Neural crest cell (in vitro differentiated cells): ENCODE measurements at regions not wholly inside any gene's neighbourhood (a gene's known extent, or its start where the extent isn't known, plus 50 kb on each side); places are given as distances from the start of the nearest gene placed in this dataset.

Experiments used
- DNase-seq: peaks from one replicate; pipeline ENCODE4 v3.0.0; 2021; ENCODE audit warnings: low read depth, mixed read lengths, low spot score
- H3K27ac Mint-ChIP-seq: one replicate; pipeline ENCODE4 v1.8.0; 2021; ENCODE audit warnings: mild to moderate bottlenecking, mixed read lengths; ENCODE audit not compliant: unreplicated experiment
- H3K27me3 Mint-ChIP-seq: 2 replicates; pipeline ENCODE4 v1.8.0; 2021; ENCODE audit warnings: low read depth, mild to moderate bottlenecking, mixed read lengths
- H3K36me3 Mint-ChIP-seq: 2 replicates; pipeline ENCODE4 v1.8.0; 2021; ENCODE audit warnings: low read depth, mild to moderate bottlenecking, mixed read lengths
- H3K4me1 Mint-ChIP-seq: 2 replicates; pipeline ENCODE4 v1.8.0; 2021; ENCODE audit warnings: mixed read lengths
- H3K4me3 Mint-ChIP-seq: one replicate; pipeline ENCODE4 v1.8.0; 2021; ENCODE audit warnings: mild to moderate bottlenecking, mixed read lengths
- H3K9me3 Mint-ChIP-seq: 2 replicates; pipeline ENCODE4 v1.8.0; 2021; ENCODE audit warnings: mixed read lengths
- TF ChIP-seq, protein P1 (sequence below): fragments of 200-600 bp; sonication (generic); conservative IDR thresholded peaks from 2 replicates; pipeline ENCODE4 v1.5.0; 2021; ENCODE audit warnings: antibody characterized with exemption, mild to moderate bottlenecking

DNA sequence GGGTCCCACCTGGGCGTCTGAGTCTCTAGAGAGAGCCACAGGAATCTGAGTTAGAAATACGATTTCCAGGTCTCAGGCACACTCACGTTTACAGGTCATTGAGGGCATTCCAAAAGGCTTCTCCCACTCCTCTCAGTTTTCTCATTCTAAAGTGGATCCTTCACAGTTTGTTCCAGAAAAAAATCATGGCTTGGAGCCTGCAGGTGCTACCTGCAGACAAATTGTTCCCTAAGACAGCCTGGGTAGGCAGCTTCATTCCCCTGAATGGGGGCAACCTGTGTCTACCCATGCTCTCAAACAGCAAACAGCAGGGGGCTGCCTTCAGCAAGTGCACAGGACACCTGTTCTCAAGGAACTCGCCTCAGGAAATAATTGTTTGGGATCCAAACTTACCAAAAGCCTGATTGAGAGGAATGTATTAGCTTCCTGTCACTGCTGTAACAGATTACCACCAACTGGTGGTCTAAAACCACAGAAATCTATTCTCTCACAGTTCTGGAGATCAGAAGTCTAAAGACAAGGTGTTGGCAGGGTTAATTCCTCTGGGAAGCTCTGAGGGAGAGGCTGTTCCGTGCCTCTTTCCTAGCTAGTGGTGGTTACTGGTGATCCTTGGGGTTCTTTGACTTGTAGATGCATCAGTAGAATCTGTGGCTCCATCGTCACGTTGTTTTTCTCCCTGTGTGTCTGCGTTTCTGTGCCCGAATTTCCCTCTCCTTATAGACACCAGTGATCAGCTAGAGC lies 117.2 kb downstream of the RAB11FIP2 start:
- Mint-ChIP-seq H3K27me3 (no peaks in the 10 kb centered on the region), H3K9me3 (no peaks in the 10 kb centered on the region), H3K4me1 (no peaks in the 10 kb centered on the region), H3K27ac (no peak overlapping the region), H3K4me3 (no peak overlapping the region), H3K36me3 (no peaks in the 10 kb centered on the region)
- no peak for DNase-seq
- TF ChIP-seq, protein P1, sequence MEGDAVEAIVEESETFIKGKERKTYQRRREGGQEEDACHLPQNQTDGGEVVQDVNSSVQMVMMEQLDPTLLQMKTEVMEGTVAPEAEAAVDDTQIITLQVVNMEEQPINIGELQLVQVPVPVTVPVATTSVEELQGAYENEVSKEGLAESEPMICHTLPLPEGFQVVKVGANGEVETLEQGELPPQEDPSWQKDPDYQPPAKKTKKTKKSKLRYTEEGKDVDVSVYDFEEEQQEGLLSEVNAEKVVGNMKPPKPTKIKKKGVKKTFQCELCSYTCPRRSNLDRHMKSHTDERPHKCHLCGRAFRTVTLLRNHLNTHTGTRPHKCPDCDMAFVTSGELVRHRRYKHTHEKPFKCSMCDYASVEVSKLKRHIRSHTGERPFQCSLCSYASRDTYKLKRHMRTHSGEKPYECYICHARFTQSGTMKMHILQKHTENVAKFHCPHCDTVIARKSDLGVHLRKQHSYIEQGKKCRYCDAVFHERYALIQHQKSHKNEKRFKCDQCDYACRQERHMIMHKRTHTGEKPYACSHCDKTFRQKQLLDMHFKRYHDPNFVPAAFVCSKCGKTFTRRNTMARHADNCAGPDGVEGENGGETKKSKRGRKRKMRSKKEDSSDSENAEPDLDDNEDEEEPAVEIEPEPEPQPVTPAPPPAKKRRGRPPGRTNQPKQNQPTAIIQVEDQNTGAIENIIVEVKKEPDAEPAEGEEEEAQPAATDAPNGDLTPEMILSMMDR, result no peak

- no peak overlapping the region for H3K27ac Mint-ChIP-seq
- no peaks in the 10 kb centered on the region for H3K4me1 Mint-ChIP-seq
- TF ChIP-seq, protein P1, result no peak
- no peak for DNase-seq
- no peak overlapping the region for H3K4me3 Mint-ChIP-seq
- H3K36me3 Mint-ChIP-seq, result no peaks in the 10 kb centered on the region
- no peaks in the 10 kb centered on the region for H3K27me3 Mint-ChIP-seq
- no peaks in the 10 kb centered on the region for H3K9me3 Mint-ChIP-seq
Observed at GRCh38 chr10:117931078-117931477, 115.7 kb downstream of the RAB11FIP2 start.

DNA sequence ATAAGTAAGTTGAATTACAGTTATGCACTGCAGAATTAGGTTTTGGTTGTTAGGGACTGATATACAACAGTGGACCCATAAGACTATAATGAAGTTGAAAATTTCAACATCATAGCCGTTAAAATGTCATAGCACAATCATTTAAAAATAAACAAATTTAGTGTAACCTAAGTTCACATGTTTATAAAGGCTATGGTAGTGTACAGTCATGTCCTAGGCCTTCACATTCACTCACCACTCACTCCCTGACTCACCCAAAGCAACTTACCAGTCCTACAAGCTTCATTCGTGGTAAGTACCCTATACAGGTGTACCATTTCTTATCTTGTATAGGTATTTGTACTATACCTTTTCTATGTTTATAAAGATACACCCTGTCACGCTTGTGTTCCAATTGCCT lies 113.7 kb downstream of the RAB11FIP2 start:
- H3K27me3 Mint-ChIP-seq, result no peaks in the 10 kb centered on the region
- no peaks in the 10 kb centered on the region for H3K36me3 Mint-ChIP-seq
- no peaks in the 10 kb centered on the region for H3K9me3 Mint-ChIP-seq
- no peak overlapping the region for H3K4me3 Mint-ChIP-seq
- TF ChIP-seq, protein P1, result no peak
- no peak overlapping the region for H3K27ac Mint-ChIP-seq
- H3K4me1 Mint-ChIP-seq, result no peaks in the 10 kb centered on the region
- no peak for DNase-seq

DNA sequence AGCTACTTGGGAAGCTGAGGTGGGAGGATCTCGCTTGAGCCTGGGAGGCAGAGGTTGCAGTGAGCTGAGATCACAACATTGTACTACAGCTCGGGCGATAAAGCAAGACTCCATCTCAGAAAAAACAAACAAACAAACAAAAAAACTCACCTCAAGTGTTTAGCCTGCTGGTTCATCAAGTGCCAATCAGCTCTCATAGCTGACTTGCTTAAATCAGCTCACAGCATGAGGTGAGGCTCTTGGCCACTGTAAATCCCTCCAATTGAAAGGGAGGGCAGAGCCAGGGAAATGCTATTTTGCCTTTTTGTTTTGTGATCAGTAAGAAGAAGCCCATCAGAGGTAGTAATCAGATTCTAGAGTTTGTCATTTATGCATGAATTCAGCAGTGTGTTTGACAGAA lies 112.3 kb downstream of the RAB11FIP2 start:
- no peaks in the 10 kb centered on the region for H3K27me3 Mint-ChIP-seq
- TF ChIP-seq, protein P1, result no peak
- H3K27ac Mint-ChIP-seq, result no peak overlapping the region
- DNase-seq, result no peak
- no peaks in the 10 kb centered on the region for H3K36me3 Mint-ChIP-seq
- no peaks in the 10 kb centered on the region for H3K4me1 Mint-ChIP-seq
- H3K9me3 Mint-ChIP-seq, result no peaks in the 10 kb centered on the region
- no peak overlapping the region for H3K4me3 Mint-ChIP-seq

- no peaks in the 10 kb centered on the region for H3K4me1 Mint-ChIP-seq
- no peak overlapping the region for H3K4me3 Mint-ChIP-seq
- no peaks in the 10 kb centered on the region for H3K9me3 Mint-ChIP-seq
- TF ChIP-seq, protein P1, result no peak
- DNase-seq, result no peak
- no peaks in the 10 kb centered on the region for H3K36me3 Mint-ChIP-seq
- no peaks in the 10 kb centered on the region for H3K27me3 Mint-ChIP-seq
- peak overlapping the region; percentile 70 for H3K27ac Mint-ChIP-seq
Observed at GRCh38 chr10:117936141-117936540, 110.6 kb downstream of the RAB11FIP2 start.
